ENCODE measurements at regions not wholly inside any gene's neighbourhood (a gene's known extent, or its start where the extent isn't known, plus 50 kb on each side); places are given as distances from the start of the nearest gene placed in this dataset.

DNA sequence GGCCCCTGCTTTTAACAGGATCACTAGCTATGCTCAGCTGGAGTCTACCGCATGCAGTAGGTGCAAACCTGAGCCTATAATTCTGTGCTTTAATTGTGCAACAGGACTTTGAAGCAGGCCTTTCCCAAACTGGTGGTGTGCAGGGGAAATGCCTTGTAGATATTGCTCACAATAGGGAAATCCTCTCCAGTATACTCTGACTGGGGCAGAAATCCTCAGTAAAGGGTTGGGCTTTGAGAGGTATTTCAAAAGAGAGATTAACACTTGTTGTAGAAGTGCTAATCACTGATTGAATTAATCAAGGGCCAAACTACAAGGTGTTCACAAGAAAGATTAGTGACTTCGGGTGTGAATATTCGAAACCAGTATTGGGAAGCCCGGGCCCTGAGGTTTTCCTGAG lies 58.5 kb upstream of the EXOC6 start:
- Histone ChIP-seq H3K4me1 (ENCODE audit: control insufficient read depth, insufficient read depth, low read length) (no peaks in the 10 kb centered on the region), H2AFZ (replicated peaks; ENCODE audit: low read length, poor library complexity) (no peak overlapping the region), H3K9ac (ENCODE audit: low read depth, low read length) (no peak overlapping the region), H2AK9ac (replicated peaks; ENCODE audit: low read depth, low read length, poor library complexity) (no peak overlapping the region), H3K14ac (replicated peaks; ENCODE audit: low read depth, low read length) (no peak overlapping the region), H4K20me1 (ENCODE audit: insufficient read depth, low read length) (no peaks in the 10 kb centered on the region), H3K4ac (ENCODE audit: low read depth, low read length) (no peak overlapping the region), H3K23ac (ENCODE audit: low read depth, low read length) (no peak overlapping the region), H2AK5ac (ENCODE audit: low read depth, low read length) (no peak overlapping the region), H3K4me3 (ENCODE audit: insufficient read depth, low read depth, low read length) (no peak overlapping the region), H3K79me1 (ENCODE audit: low read depth in 1 of 2, low read length in 2 of 2) (no peaks in the 10 kb centered on the region), H3K27ac (ENCODE audit: insufficient read depth, low read length) (no peak overlapping the region), H2BK20ac (ENCODE audit: low read depth, low read length) (no peak overlapping the region), H3K4me2 (ENCODE audit: low read depth, low read length) (no peak overlapping the region), H4K8ac (ENCODE audit: low read depth in 2 of 2, low read length in 2 of 2) (no peak overlapping the region), H4K5ac (ENCODE audit: low read depth, low read length) (no peak overlapping the region), H2BK120ac (ENCODE audit: low read depth, low read length) (no peak overlapping the region), H4K91ac (ENCODE audit: insufficient read depth, low read depth, low read length) (no peak overlapping the region), H3K9me3 (ENCODE audit: control insufficient read depth, insufficient read depth, low read length) (no peaks in the 10 kb centered on the region), H3K36me3 (ENCODE audit: control insufficient read depth, insufficient read depth, low read length) (no peaks in the 10 kb centered on the region), H2BK5ac (ENCODE audit: low read depth, low read length, poor library complexity, severe bottlenecking) (no peak overlapping the region), H3K56ac (ENCODE audit: extremely low read depth, insufficient read depth, low read length) (no peak overlapping the region), H3K27me3 (ENCODE audit: control insufficient read depth, insufficient read depth, low read length) (peaks cover 2% of the 10 kb centered on the region; the same call in 1 of the 2 replicates), H3K9me1 (ENCODE audit: insufficient read depth, low read length) (no peaks in the 10 kb centered on the region), H2BK15ac (ENCODE audit: low read depth, low read length) (no peak overlapping the region), H3K18ac (ENCODE audit: low read depth, low read length) (no peak overlapping the region)
- ChIA-PET CTCF (no interaction called here), POLR2A (ENCODE audit: unreplicated experiment) (no interaction called here)
- intact Hi-C loops (cut with micrococcal nuclease) (no loop called here), dilution Hi-C loops (cut with HindIII; ENCODE audit: low sequenced_read_pairs, unreplicated experiment) (no loop called here), in situ Hi-C loops (cut with MboI; ENCODE audit: low sequenced_read_pairs) (no loop called here)
- ATAC-seq (ENCODE audit: low read depth) = no peak
- TF ChIP-seq, protein P1, sequence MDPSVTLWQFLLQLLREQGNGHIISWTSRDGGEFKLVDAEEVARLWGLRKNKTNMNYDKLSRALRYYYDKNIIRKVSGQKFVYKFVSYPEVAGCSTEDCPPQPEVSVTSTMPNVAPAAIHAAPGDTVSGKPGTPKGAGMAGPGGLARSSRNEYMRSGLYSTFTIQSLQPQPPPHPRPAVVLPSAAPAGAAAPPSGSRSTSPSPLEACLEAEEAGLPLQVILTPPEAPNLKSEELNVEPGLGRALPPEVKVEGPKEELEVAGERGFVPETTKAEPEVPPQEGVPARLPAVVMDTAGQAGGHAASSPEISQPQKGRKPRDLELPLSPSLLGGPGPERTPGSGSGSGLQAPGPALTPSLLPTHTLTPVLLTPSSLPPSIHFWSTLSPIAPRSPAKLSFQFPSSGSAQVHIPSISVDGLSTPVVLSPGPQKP (IDR thresholded peaks at IDR 0.05; ENCODE audit: borderline replicate concordance, low read depth, low read length) = no peak
- TF ChIP-seq, protein P2, sequence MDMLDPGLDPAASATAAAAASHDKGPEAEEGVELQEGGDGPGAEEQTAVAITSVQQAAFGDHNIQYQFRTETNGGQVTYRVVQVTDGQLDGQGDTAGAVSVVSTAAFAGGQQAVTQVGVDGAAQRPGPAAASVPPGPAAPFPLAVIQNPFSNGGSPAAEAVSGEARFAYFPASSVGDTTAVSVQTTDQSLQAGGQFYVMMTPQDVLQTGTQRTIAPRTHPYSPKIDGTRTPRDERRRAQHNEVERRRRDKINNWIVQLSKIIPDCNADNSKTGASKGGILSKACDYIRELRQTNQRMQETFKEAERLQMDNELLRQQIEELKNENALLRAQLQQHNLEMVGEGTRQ (IDR thresholded peaks at IDR 0.05; ENCODE audit: low read depth, low read length) = no peak
- TF ChIP-seq NFE2L2 (IDR thresholded peaks at IDR 0.05; ENCODE audit: low read depth, low read length) = no peak
- no peak for TF ChIP-seq BHLHE40 (IDR thresholded peaks at IDR 0.05; ENCODE audit: low read depth, low read length)
- TF ChIP-seq CTCF (conservative IDR thresholded peaks at IDR 0.05; ENCODE audit: low read depth, low read length) = no peak
- TF ChIP-seq RCOR1 (IDR thresholded peaks at IDR 0.05; ENCODE audit: insufficient replicate concordance, low read length) = no peak
- no peak for TF ChIP-seq POLR2A (IDR thresholded peaks at IDR 0.05; ENCODE audit: low read depth, low read length)
- TF ChIP-seq CHD1 (IDR thresholded peaks at IDR 0.05; ENCODE audit: low read depth, low read length) = no peak
- no peak for TF ChIP-seq MXI1 (IDR thresholded peaks at IDR 0.05; ENCODE audit: borderline replicate concordance, low read depth, low read length)
- TF ChIP-seq RAD21 (IDR thresholded peaks at IDR 0.05; ENCODE audit: low read length) = no peak
- no peak for TF ChIP-seq MAFK (IDR thresholded peaks at IDR 0.05; ENCODE audit: low read depth, low read length)
- no TSS peak for BruUV-seq (replicated peaks)
- WGBS, 2 experiments (ENCODE audit: extremely low coverage in 2 of 2, insufficient read length in 1 of 2) = 100% methylated on average over 1 of the region's 4 CpGs; no CpG with 5 or more reads in 1 of the 2 experiments
- no peak for DNase-seq

Measured in IMR-90 (cell line).